HepG2 (cell line): ENCODE measurements at regions not wholly inside any gene's neighbourhood (a gene's known extent, or its start where the extent isn't known, plus 50 kb on each side); places are given as distances from the start of the nearest gene placed in this dataset.

ENCODE experiments used
- BHLHE40 ChIP-seq: IDR thresholded peaks from 2 replicates; pipeline ENCODE4 v1.6.1; 2011; ENCODE audit warnings: low read length, improper control_type of control experiment
- CHD2 ChIP-seq: IDR thresholded peaks from 2 replicates; pipeline ENCODE4 v1.6.1; 2011; ENCODE audit warnings: low read depth, low read length, improper control_type of control experiment
- EED ChIP-seq: sonication (generic); formaldehyde crosslinking; IDR thresholded peaks from 2 replicates; pipeline ENCODE4 v1.5.0; 2020; ENCODE audit warnings: mild to moderate bottlenecking, missing genetic modification reagents
- MAZ ChIP-seq, 2 experiments: sonication (generic) in 1 of 2; formaldehyde crosslinking in 1 of 2; IDR thresholded peaks; 2 replicates each; pipeline versions ENCODE4 v1.5.0 to v1.6.1; 2012 to 2020; ENCODE audit warnings: low read depth in 2 of 2, mild to moderate bottlenecking in 2 of 2, borderline replicate concordance in 1 of 2, improper control_type of control experiment in 1 of 2, low read length in 1 of 2, missing genetic modification reagents in 1 of 2, moderate library complexity in 1 of 2
- MEIS1 ChIP-seq: sonication (generic); formaldehyde crosslinking; IDR thresholded peaks from 2 replicates; pipeline ENCODE4 v1.9.0; 2021; ENCODE audit warnings: mild to moderate bottlenecking, missing genetic modification reagents, moderate library complexity, borderline replicate concordance
- NFATC3 ChIP-seq: sonication (generic); formaldehyde crosslinking; IDR thresholded peaks from 2 replicates; pipeline ENCODE4 v1.5.1; 2020; ENCODE audit warnings: mild to moderate bottlenecking, missing genetic modification reagents
- POLR2AphosphoS5 ChIP-seq: IDR thresholded peaks from 2 replicates; pipeline ENCODE4 v1.6.1; 2012; ENCODE audit warnings: low read depth, low read length
- SIN3A ChIP-seq: IDR thresholded peaks from 2 replicates; pipeline ENCODE4 v1.6.1; 2011; ENCODE audit warnings: low read depth, mild to moderate bottlenecking, control low read depth, low read length, borderline replicate concordance
- TAF1 ChIP-seq: sonication (generic); formaldehyde crosslinking; IDR thresholded peaks from 2 replicates; pipeline ENCODE4 v1.4.0; 2020; ENCODE audit warnings: missing genetic modification reagents
- ZFX ChIP-seq: sonication (generic); formaldehyde crosslinking; IDR thresholded peaks from 2 replicates; pipeline ENCODE4 v1.4.0; 2020; ENCODE audit warnings: mild to moderate bottlenecking, low read depth, missing genetic modification reagents, moderate library complexity
- ZKSCAN1 ChIP-seq: fragments of 150-350 bp; IDR thresholded peaks from 2 replicates; pipeline ENCODE4 v1.6.1; 2014; ENCODE audit warnings: low read length
- TF ChIP-seq, protein P1 (sequence below): sonication (generic); formaldehyde crosslinking; IDR thresholded peaks from 2 replicates; pipeline ENCODE4 v1.4.0; 2020; ENCODE audit warnings: missing genetic modification reagents
- TF ChIP-seq, protein P2 (sequence below): sonication (generic); formaldehyde crosslinking; IDR thresholded peaks from 2 replicates; pipeline ENCODE4 v1.5.0; 2020; ENCODE audit warnings: mild to moderate bottlenecking, missing genetic modification reagents, moderate library complexity
- TF ChIP-seq, protein P3 (sequence below): sonication (generic); formaldehyde crosslinking; IDR thresholded peaks from 2 replicates; pipeline ENCODE4 v1.5.0; 2020; ENCODE audit warnings: missing genetic modification reagents, mild to moderate bottlenecking, borderline replicate concordance

DNA sequence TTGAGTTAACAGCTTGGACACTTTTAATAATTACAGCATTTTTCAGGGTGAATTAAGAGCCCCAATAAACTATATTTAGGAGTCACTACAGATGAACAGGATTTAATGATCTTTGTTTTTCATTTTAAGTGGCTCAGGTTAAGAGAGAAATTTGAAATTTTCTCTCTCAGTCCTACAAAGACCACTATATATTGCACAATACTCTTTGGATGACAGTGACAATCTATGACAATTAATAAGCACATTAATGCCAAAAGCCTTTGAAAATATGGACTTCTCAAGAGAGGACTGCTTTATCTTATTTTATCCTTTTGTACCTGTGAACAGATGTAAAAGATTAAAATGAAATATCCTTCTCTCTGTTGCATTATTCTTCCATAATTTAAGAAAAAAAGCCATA lies 151.1 kb upstream of the IRX5 start:
- TF ChIP-seq, protein P1, sequence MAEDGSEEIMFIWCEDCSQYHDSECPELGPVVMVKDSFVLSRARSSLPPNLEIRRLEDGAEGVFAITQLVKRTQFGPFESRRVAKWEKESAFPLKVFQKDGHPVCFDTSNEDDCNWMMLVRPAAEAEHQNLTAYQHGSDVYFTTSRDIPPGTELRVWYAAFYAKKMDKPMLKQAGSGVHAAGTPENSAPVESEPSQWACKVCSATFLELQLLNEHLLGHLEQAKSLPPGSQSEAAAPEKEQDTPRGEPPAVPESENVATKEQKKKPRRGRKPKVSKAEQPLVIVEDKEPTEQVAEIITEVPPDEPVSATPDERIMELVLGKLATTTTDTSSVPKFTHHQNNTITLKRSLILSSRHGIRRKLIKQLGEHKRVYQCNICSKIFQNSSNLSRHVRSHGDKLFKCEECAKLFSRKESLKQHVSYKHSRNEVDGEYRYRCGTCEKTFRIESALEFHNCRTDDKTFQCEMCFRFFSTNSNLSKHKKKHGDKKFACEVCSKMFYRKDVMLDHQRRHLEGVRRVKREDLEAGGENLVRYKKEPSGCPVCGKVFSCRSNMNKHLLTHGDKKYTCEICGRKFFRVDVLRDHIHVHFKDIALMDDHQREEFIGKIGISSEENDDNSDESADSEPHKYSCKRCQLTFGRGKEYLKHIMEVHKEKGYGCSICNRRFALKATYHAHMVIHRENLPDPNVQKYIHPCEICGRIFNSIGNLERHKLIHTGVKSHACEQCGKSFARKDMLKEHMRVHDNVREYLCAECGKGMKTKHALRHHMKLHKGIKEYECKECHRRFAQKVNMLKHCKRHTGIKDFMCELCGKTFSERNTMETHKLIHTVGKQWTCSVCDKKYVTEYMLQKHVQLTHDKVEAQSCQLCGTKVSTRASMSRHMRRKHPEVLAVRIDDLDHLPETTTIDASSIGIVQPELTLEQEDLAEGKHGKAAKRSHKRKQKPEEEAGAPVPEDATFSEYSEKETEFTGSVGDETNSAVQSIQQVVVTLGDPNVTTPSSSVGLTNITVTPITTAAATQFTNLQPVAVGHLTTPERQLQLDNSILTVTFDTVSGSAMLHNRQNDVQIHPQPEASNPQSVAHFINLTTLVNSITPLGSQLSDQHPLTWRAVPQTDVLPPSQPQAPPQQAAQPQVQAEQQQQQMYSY (CRISPR knock-in tag) = no peak
- TF ChIP-seq NFATC3 (CRISPR knock-in tag) (no peak), CHD2 (no peak), ZFX (CRISPR knock-in tag) (no peak), SIN3A (no peak), MAZ (IDR thresholded peaks at IDR 0.05; ENCODE audit: borderline replicate concordance, low read depth, low read length) (no peak), MAZ (CRISPR knock-in tag; IDR thresholded peaks at IDR 0.05; ENCODE audit: low read depth) (no peak), TAF1 (no peak), EED (CRISPR knock-in tag) (no peak), ZKSCAN1 (no peak), BHLHE40 (no peak), POLR2AphosphoS5 (no peak), MEIS1 (CRISPR knock-in tag) (no peak)
- TF ChIP-seq, protein P2, sequence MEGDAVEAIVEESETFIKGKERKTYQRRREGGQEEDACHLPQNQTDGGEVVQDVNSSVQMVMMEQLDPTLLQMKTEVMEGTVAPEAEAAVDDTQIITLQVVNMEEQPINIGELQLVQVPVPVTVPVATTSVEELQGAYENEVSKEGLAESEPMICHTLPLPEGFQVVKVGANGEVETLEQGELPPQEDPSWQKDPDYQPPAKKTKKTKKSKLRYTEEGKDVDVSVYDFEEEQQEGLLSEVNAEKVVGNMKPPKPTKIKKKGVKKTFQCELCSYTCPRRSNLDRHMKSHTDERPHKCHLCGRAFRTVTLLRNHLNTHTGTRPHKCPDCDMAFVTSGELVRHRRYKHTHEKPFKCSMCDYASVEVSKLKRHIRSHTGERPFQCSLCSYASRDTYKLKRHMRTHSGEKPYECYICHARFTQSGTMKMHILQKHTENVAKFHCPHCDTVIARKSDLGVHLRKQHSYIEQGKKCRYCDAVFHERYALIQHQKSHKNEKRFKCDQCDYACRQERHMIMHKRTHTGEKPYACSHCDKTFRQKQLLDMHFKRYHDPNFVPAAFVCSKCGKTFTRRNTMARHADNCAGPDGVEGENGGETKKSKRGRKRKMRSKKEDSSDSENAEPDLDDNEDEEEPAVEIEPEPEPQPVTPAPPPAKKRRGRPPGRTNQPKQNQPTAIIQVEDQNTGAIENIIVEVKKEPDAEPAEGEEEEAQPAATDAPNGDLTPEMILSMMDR (CRISPR knock-in tag) = no peak
- TF ChIP-seq, protein P3, sequence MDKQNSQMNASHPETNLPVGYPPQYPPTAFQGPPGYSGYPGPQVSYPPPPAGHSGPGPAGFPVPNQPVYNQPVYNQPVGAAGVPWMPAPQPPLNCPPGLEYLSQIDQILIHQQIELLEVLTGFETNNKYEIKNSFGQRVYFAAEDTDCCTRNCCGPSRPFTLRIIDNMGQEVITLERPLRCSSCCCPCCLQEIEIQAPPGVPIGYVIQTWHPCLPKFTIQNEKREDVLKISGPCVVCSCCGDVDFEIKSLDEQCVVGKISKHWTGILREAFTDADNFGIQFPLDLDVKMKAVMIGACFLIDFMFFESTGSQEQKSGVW (CRISPR knock-in tag) = no peak
